Sigmoid colon (tissue), 6 donors: ENCODE measurements at regions not wholly inside any gene's neighbourhood (a gene's known extent, or its start where the extent isn't known, plus 50 kb on each side); places are given as distances from the start of the nearest gene placed in this dataset.

ENCODE experiments used
- DNase-seq: peaks from one replicate; pipeline ENCODE4 v3.0.0-alpha.2; 2019
- H3K27ac ChIP-seq, 4 donors: fragments of 200-600 bp; sonication (generic); one replicate each; pipeline ENCODE4 v1.5.1; 2016 to 2019; ENCODE audit warnings: mild to moderate bottlenecking in 1 of 4
- H3K27me3 ChIP-seq, 3 donors: fragments of 200-600 bp; sonication (generic); one replicate each; pipeline ENCODE4 v1.5.1; 2019; ENCODE audit warnings: mild to moderate bottlenecking in 1 of 3
- H3K36me3 ChIP-seq, 4 donors: fragments of 200-600 bp; sonication (generic); one replicate each; pipeline ENCODE4 v1.5.1; 2016 to 2019
- H3K4me1 ChIP-seq, 4 donors: fragments of 200-600 bp; sonication (generic); one replicate each; pipeline ENCODE4 v1.5.1; 2017 to 2019
- H3K4me3 ChIP-seq, 4 donors: fragments of 200-600 bp; sonication (generic); one replicate each; pipeline ENCODE4 v1.5.1; 2017 to 2019; ENCODE audit warnings: mild to moderate bottlenecking in 2 of 4, moderate library complexity in 1 of 4
- H3K9me3 ChIP-seq, 4 donors: fragments of 200-600 bp in 3 of 4; sonication (generic) in 3 of 4; one replicate each; pipeline versions ENCODE4 v1.5.1 to v1.6.1; 2013 to 2019
- EP300 ChIP-seq, 4 donors: sonication (generic); formaldehyde crosslinking; IDR thresholded peaks; one replicate each; pipeline ENCODE4 v1.6.1; 2017; ENCODE audit warnings: antibody characterized with exemption in 4 of 4
- POLR2A ChIP-seq, 2 donors: fragments of 450-650 bp; IDR thresholded peaks; one replicate each; pipeline ENCODE4 v1.6.1; 2016; ENCODE audit warnings: antibody characterized with exemption in 2 of 2, mild to moderate bottlenecking in 2 of 2, moderate library complexity in 2 of 2
- POLR2AphosphoS5 ChIP-seq, 4 donors: sonication (generic); formaldehyde crosslinking; IDR thresholded peaks; one replicate each; pipeline ENCODE4 v1.6.1; 2017; ENCODE audit warnings: antibody characterized with exemption in 4 of 4
- WGBS, 2 donors: extraction: QIAGEN DNeasy Blood & Tissue Kit; methylation state at CpG; one replicate each; pipeline ENCODE4 v1.1.7; 2013; 5-methylcytosine and 5-hydroxymethylcytosine counted together
- intact Hi-C: fragments of 100-400 bp; cut with DNase I; formaldehyde crosslinking; loops from one replicate; pipeline ENCODE4 v1.15.1; 2023
- TF ChIP-seq, protein P1 (sequence below), 4 experiments: fragments of 450-650 bp in 3 of 4; fragments of 200-600 bp in 1 of 4; IDR thresholded peaks; one replicate each; pipeline ENCODE4 v1.5.1; 2016 to 2019; ENCODE audit warnings: antibody characterized with exemption in 4 of 4, mild to moderate bottlenecking in 3 of 4, moderate library complexity in 2 of 4
- donor health status: healthy with polysubstance abuse.
- donor health status: healthy.

DNA sequence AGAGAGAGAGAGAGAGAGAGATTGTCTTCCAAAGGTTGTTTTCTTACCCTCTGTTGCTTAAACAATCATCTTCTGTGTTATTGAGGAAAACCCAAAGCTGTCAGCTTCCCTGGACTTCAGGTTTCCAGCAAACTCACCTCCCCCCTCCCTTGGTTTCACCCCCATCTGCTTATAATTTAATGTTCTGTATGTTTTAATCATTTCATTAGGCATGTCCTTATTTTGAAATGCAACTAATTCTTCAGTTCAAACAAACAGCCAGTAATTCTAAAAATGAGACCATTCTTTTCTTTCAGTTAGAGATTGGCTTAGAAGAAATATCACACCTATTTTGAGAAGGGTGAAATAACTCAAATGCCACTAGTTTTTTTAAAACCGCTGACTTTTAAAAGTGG lies 102.9 kb downstream of the FAM204A start:
- intact Hi-C loops, result no loop called here
- DNase-seq, result no peak
- no peak overlapping the region for H3K27ac ChIP-seq
- no peak overlapping the region for H3K4me3 ChIP-seq
- peaks cover 0 to 6% (median 0%) of the 10 kb centered on the region in 4 donors for H3K4me1 ChIP-seq
- no peaks in the 10 kb centered on the region for H3K36me3 ChIP-seq
- 79 to 85% methylated on average over 1 of the region's 1 CpG for WGBS, 2 donors
- H3K27me3 ChIP-seq, result peaks cover 3 to 61% (median 13%) of the 10 kb centered on the region in 3 donors
- H3K9me3 ChIP-seq, result no peaks in the 10 kb centered on the region
- TF ChIP-seq POLR2AphosphoS5 (IDR thresholded peaks at IDR 0.05) (no peak), POLR2A (IDR thresholded peaks at IDR 0.05) (no peak), EP300 (IDR thresholded peaks at IDR 0.05) (no peak)
- TF ChIP-seq, protein P1, sequence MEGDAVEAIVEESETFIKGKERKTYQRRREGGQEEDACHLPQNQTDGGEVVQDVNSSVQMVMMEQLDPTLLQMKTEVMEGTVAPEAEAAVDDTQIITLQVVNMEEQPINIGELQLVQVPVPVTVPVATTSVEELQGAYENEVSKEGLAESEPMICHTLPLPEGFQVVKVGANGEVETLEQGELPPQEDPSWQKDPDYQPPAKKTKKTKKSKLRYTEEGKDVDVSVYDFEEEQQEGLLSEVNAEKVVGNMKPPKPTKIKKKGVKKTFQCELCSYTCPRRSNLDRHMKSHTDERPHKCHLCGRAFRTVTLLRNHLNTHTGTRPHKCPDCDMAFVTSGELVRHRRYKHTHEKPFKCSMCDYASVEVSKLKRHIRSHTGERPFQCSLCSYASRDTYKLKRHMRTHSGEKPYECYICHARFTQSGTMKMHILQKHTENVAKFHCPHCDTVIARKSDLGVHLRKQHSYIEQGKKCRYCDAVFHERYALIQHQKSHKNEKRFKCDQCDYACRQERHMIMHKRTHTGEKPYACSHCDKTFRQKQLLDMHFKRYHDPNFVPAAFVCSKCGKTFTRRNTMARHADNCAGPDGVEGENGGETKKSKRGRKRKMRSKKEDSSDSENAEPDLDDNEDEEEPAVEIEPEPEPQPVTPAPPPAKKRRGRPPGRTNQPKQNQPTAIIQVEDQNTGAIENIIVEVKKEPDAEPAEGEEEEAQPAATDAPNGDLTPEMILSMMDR (IDR thresholded peaks at IDR 0.05), result no peak

DNA sequence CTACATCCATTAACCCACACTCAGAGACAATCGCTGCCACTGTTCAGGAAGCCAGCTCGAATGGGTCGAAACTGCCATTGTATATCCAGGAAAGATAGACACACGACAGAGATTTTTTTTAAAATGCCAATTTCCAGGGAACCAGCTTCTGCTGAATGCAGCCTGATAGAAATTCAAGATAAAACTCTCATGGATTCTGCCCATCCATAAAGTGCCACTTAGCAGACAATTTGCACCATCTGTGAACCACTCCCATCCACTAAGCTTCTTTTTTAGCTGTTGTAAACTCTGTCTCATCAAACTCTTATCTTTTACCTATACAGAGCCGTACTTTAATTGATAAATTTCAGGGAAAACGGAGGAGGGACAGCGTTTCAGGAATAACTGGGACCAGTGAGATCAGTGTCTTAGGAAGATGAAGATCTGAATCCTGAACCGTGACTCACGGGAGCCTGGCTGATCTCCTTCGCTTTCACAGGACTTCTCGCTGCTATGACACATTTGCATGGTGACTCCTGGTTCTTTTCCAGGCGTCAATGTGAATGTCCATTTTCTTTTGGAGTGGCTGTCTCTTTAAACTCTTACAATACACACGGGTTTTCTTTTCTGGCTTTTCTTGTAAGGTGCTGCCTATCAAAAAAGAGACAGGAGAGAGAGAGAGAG lies 103.4 kb downstream of the FAM204A start:
- intact Hi-C loops, result no loop called here
- H3K9me3 ChIP-seq, result no peaks in the 10 kb centered on the region
- DNase-seq, result no peak
- 25 to 42% methylated on average over 13 of the region's 13 CpGs for WGBS, 2 donors
- H3K4me3 ChIP-seq, result no peak overlapping the region
- peaks cover 3 to 55% (median 11%) of the 10 kb centered on the region in 3 donors for H3K27me3 ChIP-seq
- peaks cover 0 to 6% (median 0%) of the 10 kb centered on the region in 4 donors for H3K4me1 ChIP-seq
- no peak overlapping the region for H3K27ac ChIP-seq
- TF ChIP-seq EP300 (IDR thresholded peaks at IDR 0.05) (no peak), POLR2AphosphoS5 (IDR thresholded peaks at IDR 0.05) (no peak), POLR2A (IDR thresholded peaks at IDR 0.05) (no peak)
- TF ChIP-seq, protein P1 (IDR thresholded peaks at IDR 0.05), result no peak
- no peaks in the 10 kb centered on the region for H3K36me3 ChIP-seq

DNA sequence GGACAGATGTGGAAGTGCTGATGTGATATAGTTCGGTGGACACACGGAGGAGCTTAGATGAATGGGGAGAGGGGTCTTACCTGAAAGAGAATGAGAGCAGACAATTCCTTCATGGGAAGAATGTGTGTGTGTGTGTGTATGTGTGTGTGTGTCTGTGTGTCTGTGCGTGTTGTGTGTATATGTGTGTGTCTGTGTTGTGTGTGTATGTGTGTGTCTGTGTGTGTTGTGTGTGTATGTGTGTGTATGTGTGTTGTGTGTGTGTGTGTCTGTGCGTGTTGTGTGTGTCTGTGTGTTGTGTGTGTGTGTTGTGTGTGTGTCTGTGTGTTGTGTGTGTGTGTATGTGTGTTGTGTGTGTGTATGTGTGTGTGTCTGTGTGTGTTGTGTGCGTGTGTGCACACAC lies 104.2 kb downstream of the FAM204A start:
- Histone ChIP-seq H3K36me3 (no peaks in the 10 kb centered on the region), H3K9me3 (no peaks in the 10 kb centered on the region), H3K27me3 (peaks cover 2 to 48% (median 5%) of the 10 kb centered on the region in 3 donors), H3K27ac (no peak overlapping the region), H3K4me3 (no peak overlapping the region), H3K4me1 (peaks cover 0 to 6% (median 0%) of the 10 kb centered on the region in 4 donors)
- WGBS, 2 donors, result 74 to 79% methylated on average over 5 of the region's 5 CpGs
- DNase-seq, result no peak
- intact Hi-C loops, result no loop called here
- TF ChIP-seq POLR2A (IDR thresholded peaks at IDR 0.05) (no peak), EP300 (IDR thresholded peaks at IDR 0.05) (no peak), POLR2AphosphoS5 (IDR thresholded peaks at IDR 0.05) (no peak)
- TF ChIP-seq, protein P1 (IDR thresholded peaks at IDR 0.05), result no peak

GRCh38 chr10:118234683-118235082 lies 107.4 kb downstream of the FAM204A start:
- no peaks in the 10 kb centered on the region for H3K9me3 ChIP-seq
- H3K27me3 ChIP-seq, result peaks cover 0 to 15% (median 0%) of the 10 kb centered on the region in 3 donors
- intact Hi-C loops, result no loop called here
- H3K27ac ChIP-seq, result no peak overlapping the region
- H3K4me1 ChIP-seq, result no peaks in the 10 kb centered on the region
- no peak for DNase-seq
- H3K36me3 ChIP-seq, result no peaks in the 10 kb centered on the region
- WGBS, 2 donors, result 81 to 83% methylated on average over 10 of the region's 10 CpGs
- H3K4me3 ChIP-seq, result no peak overlapping the region
- TF ChIP-seq, protein P1 (IDR thresholded peaks at IDR 0.05), result no peak
- TF ChIP-seq EP300 (IDR thresholded peaks at IDR 0.05) (no peak), POLR2A (IDR thresholded peaks at IDR 0.05) (no peak), POLR2AphosphoS5 (IDR thresholded peaks at IDR 0.05) (no peak)
